Ishikawa (cell line): ENCODE measurements at regions not wholly inside any gene's neighbourhood (a gene's known extent, or its start where the extent isn't known, plus 50 kb on each side); places are given as distances from the start of the nearest gene placed in this dataset.

ENCODE experiments used
- EGR1 ChIP-seq: IDR thresholded peaks from 2 replicates; pipeline ENCODE4 v1.6.1; 2012
- EP300 ChIP-seq: IDR thresholded peaks from 2 replicates; pipeline ENCODE4 v1.6.1; 2012; ENCODE audit warnings: borderline replicate concordance
- REST ChIP-seq: IDR thresholded peaks from 2 replicates; pipeline ENCODE4 v1.6.1; 2012; ENCODE audit warnings: low read depth, mild to moderate bottlenecking
- TAF1 ChIP-seq: IDR thresholded peaks from 2 replicates; pipeline ENCODE4 v1.6.1; 2012; ENCODE audit warnings: low read depth, mild to moderate bottlenecking
- USF1 ChIP-seq: IDR thresholded peaks from 2 replicates; pipeline ENCODE4 v1.6.1; 2012

GRCh38 chr10:105770524-105771212, 1129.6 kb downstream of the SORCS3 start:
- TF ChIP-seq USF1 (no peak), EGR1 (no peak), TAF1 (no peak), EP300 (no peak), REST (no peak)
